Peyer's patch (tissue), 4 donors: ENCODE measurements at regions not wholly inside any gene's neighbourhood (a gene's known extent, or its start where the extent isn't known, plus 50 kb on each side); places are given as distances from the start of the nearest gene placed in this dataset.

Experiments
- CTCF ChIP-seq, 6 experiments: fragments of 450-650 bp in 4 of 6; fragments of 200-600 bp in 2 of 6; sonication (generic) in 1 of 6; IDR thresholded peaks; one replicate each; pipeline ENCODE4 v1.5.1; 2017 to 2019; ENCODE audit warnings: antibody characterized with exemption in 6 of 6, mild to moderate bottlenecking in 3 of 6, moderate library complexity in 1 of 6
- POLR2A ChIP-seq, 2 donors: fragments of 450-650 bp; IDR thresholded peaks; one replicate each; pipeline ENCODE4 v1.5.1; 2017; ENCODE audit warnings: antibody characterized with exemption in 2 of 2, mild to moderate bottlenecking in 2 of 2, moderate library complexity in 2 of 2

DNA sequence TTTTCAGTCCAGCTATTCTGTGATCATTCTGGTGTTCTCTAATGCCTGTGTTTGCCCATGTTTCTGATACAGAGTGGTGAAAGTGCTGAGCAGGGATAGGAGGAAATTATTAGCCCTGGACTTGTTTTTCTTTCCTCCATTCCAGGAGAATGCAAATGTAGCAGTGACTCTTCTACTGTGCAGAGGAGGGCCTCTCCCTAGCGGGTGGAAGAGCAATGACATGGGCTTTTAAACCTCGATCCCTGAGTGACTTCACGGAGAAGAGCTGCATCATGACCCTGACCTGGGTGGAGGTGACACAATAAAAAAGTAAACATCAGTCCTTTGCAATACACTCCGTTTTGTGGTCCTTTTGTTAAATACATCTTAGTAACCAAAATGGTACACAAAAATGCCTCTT, 68.0 kb upstream of the NETO1 start:
- TF ChIP-seq CTCF (IDR thresholded peaks at IDR 0.05) (no peak), POLR2A (IDR thresholded peaks at IDR 0.05) (no peak)
